HEK293 (cell line): ENCODE measurements at regions not wholly inside any gene's neighbourhood (a gene's known extent, or its start where the extent isn't known, plus 50 kb on each side); places are given as distances from the start of the nearest gene placed in this dataset.

Experiments used
- CTCF ChIA-PET: fragments of 350-600 bp; formaldehyde crosslinking; extraction: SDS; loops from one replicate; lab custom pipeline; 2021; ENCODE audit warnings: antibody characterized with exemption; lab: Yijun Ruan, JAX
- POLR2A ChIA-PET: fragments of 300-600 bp; formaldehyde crosslinking; extraction: SDS; loops from one replicate; lab custom pipeline; 2020; ENCODE audit warnings: antibody characterized with exemption, inconsistent platforms; lab: Yijun Ruan, JAX
- H3K27ac ChIP-seq: fragments of 200-500 bp; sonication (Bioruptor generic); 2 replicates; pipeline ENCODE4 v1.5.1; 2014; ENCODE audit warnings: low read depth, low read length, control low read depth, inconsistent platforms; ENCODE audit errors: extremely low read depth
- H3K36me3 ChIP-seq, 2 experiments: fragments of 200-500 bp in 1 of 2; sonication (Bioruptor generic) in 1 of 2; 1 replicate in 1 of 2; 2 replicates in 1 of 2; pipeline ENCODE4 v1.5.1; 2014 to 2017; ENCODE audit warnings: inconsistent platforms in 2 of 2, low read length in 2 of 2; ENCODE audit not compliant: control insufficient read depth in 2 of 2, insufficient read depth in 1 of 2
- H3K4me1 ChIP-seq: fragments of 200-500 bp; sonication (Bioruptor generic); 2 replicates; pipeline ENCODE4 v1.5.1; 2014; ENCODE audit warnings: mild to moderate bottlenecking, low read length, inconsistent platforms; ENCODE audit not compliant: control insufficient read depth, insufficient read depth
- H3K4me3 ChIP-seq: 2 replicates; pipeline ENCODE4 v1.5.1; 2011; ENCODE audit warnings: low read depth, mild to moderate bottlenecking, control low read depth, low read length, moderate library complexity
- H3K9me3 ChIP-seq: fragments of 200-500 bp; sonication (Bioruptor generic); 2 replicates; pipeline ENCODE4 v1.5.1; 2014; ENCODE audit warnings: low read depth, low read length, inconsistent platforms; ENCODE audit not compliant: control insufficient read depth, insufficient read depth
- BCL11B ChIP-seq: fragments of 450-650 bp; formaldehyde crosslinking; IDR thresholded peaks from 2 replicates; pipeline ENCODE4 v1.5.1; 2016; ENCODE audit warnings: low read depth, missing biosample characterization, missing genetic modification characterization
- EGR2 ChIP-seq: fragments of 450-650 bp; formaldehyde crosslinking; IDR thresholded peaks from 2 replicates; pipeline ENCODE4 v1.5.1; 2016; ENCODE audit warnings: low read depth, missing biosample characterization, missing genetic modification characterization
- FEZF1 ChIP-seq: fragments of 450-650 bp; formaldehyde crosslinking; IDR thresholded peaks from 2 replicates; pipeline ENCODE4 v1.5.1; 2016; ENCODE audit warnings: missing biosample characterization, missing genetic modification characterization
- HOXA7 ChIP-seq: sonication (generic); formaldehyde crosslinking; IDR thresholded peaks from 2 replicates; pipeline ENCODE4 v1.8.1; 2022; ENCODE audit warnings: missing genetic modification reagents, borderline replicate concordance
- HOXC10 ChIP-seq: sonication (generic); formaldehyde crosslinking; IDR thresholded peaks from 2 replicates; pipeline ENCODE4 v1.8.1; 2023; ENCODE audit warnings: mild to moderate bottlenecking, missing genetic modification reagents
- IKZF3 ChIP-seq: fragments of 450-650 bp; IDR thresholded peaks from 2 replicates; pipeline ENCODE4 v1.5.0; 2018; ENCODE audit warnings: missing biosample characterization, mild to moderate bottlenecking, missing genetic modification characterization, moderate library complexity
- ZBTB10 ChIP-seq: fragments of 450-650 bp; formaldehyde crosslinking; IDR thresholded peaks from 2 replicates; pipeline ENCODE4 v1.5.1; 2016; ENCODE audit warnings: missing biosample characterization, missing genetic modification characterization
- ZFP3 ChIP-seq: fragments of 450-650 bp; formaldehyde crosslinking; IDR thresholded peaks from 2 replicates; pipeline ENCODE4 v1.5.1; 2016; ENCODE audit warnings: low read depth, missing biosample characterization, missing genetic modification characterization
- ZNF140 ChIP-seq: fragments of 450-650 bp; formaldehyde crosslinking; IDR thresholded peaks from 2 replicates; pipeline ENCODE4 v1.5.1; 2016; ENCODE audit warnings: missing biosample characterization, missing genetic modification characterization
- ZNF16 ChIP-seq: fragments of 450-650 bp; formaldehyde crosslinking; IDR thresholded peaks from 2 replicates; pipeline ENCODE4 v1.5.1; 2016; ENCODE audit warnings: low read depth, missing biosample characterization, missing genetic modification characterization
- ZNF202 ChIP-seq: fragments of 450-650 bp; formaldehyde crosslinking; IDR thresholded peaks from 2 replicates; pipeline ENCODE4 v1.5.1; 2016; ENCODE audit warnings: missing biosample characterization, missing genetic modification characterization, borderline replicate concordance
- ZNF248 ChIP-seq: fragments of 450-650 bp; formaldehyde crosslinking; IDR thresholded peaks from 2 replicates; pipeline ENCODE4 v1.5.1; 2017; ENCODE audit warnings: missing biosample characterization, missing genetic modification characterization
- ZNF26 ChIP-seq: fragments of 450-650 bp; formaldehyde crosslinking; IDR thresholded peaks from 2 replicates; pipeline ENCODE4 v1.5.1; 2016; ENCODE audit warnings: missing biosample characterization, missing genetic modification characterization
- ZNF324 ChIP-seq: fragments of 450-650 bp; formaldehyde crosslinking; IDR thresholded peaks from 2 replicates; pipeline ENCODE4 v1.5.1; 2016; ENCODE audit warnings: missing biosample characterization, missing genetic modification characterization
- ZNF335 ChIP-seq: fragments of 450-650 bp; formaldehyde crosslinking; conservative IDR thresholded peaks from 2 replicates; pipeline ENCODE4 v1.5.1; 2016; ENCODE audit warnings: missing biosample characterization, missing genetic modification characterization
- ZNF350 ChIP-seq: fragments of 450-650 bp; formaldehyde crosslinking; IDR thresholded peaks from 2 replicates; pipeline ENCODE4 v1.5.0; 2017; ENCODE audit warnings: missing biosample characterization, mild to moderate bottlenecking, missing genetic modification characterization
- ZNF362 ChIP-seq: fragments of 450-650 bp; formaldehyde crosslinking; IDR thresholded peaks from 2 replicates; pipeline ENCODE4 v1.5.1; 2016; ENCODE audit warnings: missing biosample characterization, missing genetic modification characterization
- ZNF416 ChIP-seq: fragments of 450-650 bp; formaldehyde crosslinking; IDR thresholded peaks from 2 replicates; pipeline ENCODE4 v1.5.1; 2016; ENCODE audit warnings: missing biosample characterization, missing genetic modification characterization
- ZNF423 ChIP-seq: fragments of 450-650 bp; formaldehyde crosslinking; IDR thresholded peaks from 2 replicates; pipeline ENCODE4 v1.5.1; 2016; ENCODE audit warnings: missing biosample characterization, missing genetic modification characterization
- ZNF488 ChIP-seq: fragments of 450-650 bp; formaldehyde crosslinking; IDR thresholded peaks from 2 replicates; pipeline ENCODE4 v1.5.1; 2016; ENCODE audit warnings: missing biosample characterization, missing genetic modification characterization
- ZNF548 ChIP-seq: fragments of 450-650 bp; formaldehyde crosslinking; IDR thresholded peaks from 2 replicates; pipeline ENCODE4 v1.5.1; 2016; ENCODE audit warnings: missing biosample characterization, missing genetic modification characterization
- ZNF585B ChIP-seq: fragments of 450-650 bp; formaldehyde crosslinking; IDR thresholded peaks from 2 replicates; pipeline ENCODE4 v1.5.1; 2016; ENCODE audit warnings: missing biosample characterization, missing genetic modification characterization
- ZNF664 ChIP-seq: fragments of 450-650 bp; formaldehyde crosslinking; IDR thresholded peaks from 2 replicates; pipeline ENCODE4 v1.5.1; 2016; ENCODE audit warnings: missing biosample characterization, missing genetic modification characterization

DNA sequence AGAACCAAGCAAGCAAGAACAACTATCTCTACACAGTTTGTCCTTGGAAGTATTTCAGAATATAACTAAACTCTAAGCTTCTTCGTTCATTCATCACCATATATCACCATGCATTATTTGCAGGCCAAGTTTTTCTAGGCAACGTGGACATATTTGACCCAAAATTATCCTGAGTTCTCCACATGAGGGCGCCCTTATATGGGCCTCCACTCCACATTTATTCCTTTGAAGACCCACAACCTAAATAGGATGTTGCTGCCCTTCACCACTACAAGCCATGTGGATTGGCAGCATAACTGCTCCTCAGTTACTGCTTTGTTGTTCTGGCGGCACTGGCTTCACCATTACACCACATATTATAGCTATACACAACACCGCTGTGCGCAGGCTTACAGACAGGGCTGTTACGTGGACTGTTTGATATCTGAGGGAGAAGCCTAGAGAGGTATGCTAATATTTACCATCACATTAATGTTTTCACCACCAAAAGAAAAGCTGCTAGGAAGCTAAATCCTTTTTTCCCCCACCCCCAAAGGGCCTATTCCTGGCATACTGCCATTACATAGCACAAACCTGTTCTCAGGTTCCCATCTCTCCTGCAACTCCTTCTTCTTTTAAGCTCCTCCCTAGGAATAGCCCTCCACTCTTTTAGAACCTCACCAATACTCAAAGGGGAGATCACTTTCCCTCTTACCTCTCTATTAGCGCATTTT, 411.7 kb downstream of the C6orf118 start (continued):
- TF ChIP-seq ZNF202 (tag by site-specific recombination) (no peak), ZNF350 (tag by site-specific recombination) (no peak), ZNF335 (tag by site-specific recombination) (no peak), ZFP3 (no peak), ZNF140 (tag by site-specific recombination) (no peak)

DNA sequence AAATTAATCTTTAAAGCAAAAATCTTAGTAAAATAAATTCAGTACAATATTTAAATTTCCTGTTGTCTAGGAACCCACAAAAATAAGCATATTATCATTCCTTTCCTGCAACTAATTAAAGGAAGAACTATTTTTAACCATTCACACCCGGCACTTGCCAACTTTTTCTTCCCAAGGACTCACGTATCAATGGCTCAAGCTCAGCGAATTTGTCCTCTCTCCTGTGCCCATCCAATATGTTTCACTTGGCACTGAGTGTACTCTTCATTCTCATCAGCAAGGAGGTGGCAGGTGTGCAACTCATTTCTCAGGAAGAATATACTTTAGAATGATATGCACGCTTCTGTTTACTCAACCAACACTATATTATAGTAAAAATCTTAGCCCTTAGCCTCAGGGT, 419.4 kb downstream of the C6orf118 start:
- Histone ChIP-seq H3K4me3 (no peak overlapping the region), H3K9me3 (no peaks in the 10 kb centered on the region), H3K27ac (no peak overlapping the region), H3K4me1 (no peaks in the 10 kb centered on the region), H3K36me3 (no peaks in the 10 kb centered on the region)
- POLR2A ChIA-PET: no interaction called here
- CTCF ChIA-PET: no interaction called here
- no peak for TF ChIP-seq ZNF16 (tag by site-specific recombination)
- no peak for TF ChIP-seq ZNF26 (tag by site-specific recombination)
- TF ChIP-seq HOXA7: no peak
- TF ChIP-seq ZBTB10 (tag by site-specific recombination): no peak
- no peak for TF ChIP-seq ZNF324 (tag by site-specific recombination)
- no peak for TF ChIP-seq FEZF1 (tag by site-specific recombination)
- TF ChIP-seq ZNF664 (tag by site-specific recombination): no peak
- TF ChIP-seq BCL11B (tag by site-specific recombination): no peak
- TF ChIP-seq ZNF248 (tag by site-specific recombination): no peak
- TF ChIP-seq ZNF548 (tag by site-specific recombination): no peak
- TF ChIP-seq ZNF585B (tag by site-specific recombination): no peak

GRCh38 chr6:164887660-164888059, 421.7 kb downstream of the C6orf118 start:
- CTCF ChIA-PET: no interaction called here
- no peak overlapping the region for H3K27ac ChIP-seq
- H3K9me3 ChIP-seq: no peaks in the 10 kb centered on the region
- no peaks in the 10 kb centered on the region for H3K36me3 ChIP-seq
- POLR2A ChIA-PET: no interaction called here
- TF ChIP-seq ZNF416 (tag by site-specific recombination): no peak
- H3K4me3 ChIP-seq: no peak overlapping the region
- H3K4me1 ChIP-seq: no peaks in the 10 kb centered on the region

GRCh38 chr6:164882236-164882635, 427.2 kb downstream of the C6orf118 start:
- Histone ChIP-seq H3K27ac (no peak overlapping the region), H3K4me1 (no peaks in the 10 kb centered on the region), H3K9me3 (no peaks in the 10 kb centered on the region), H3K4me3 (no peak overlapping the region), H3K36me3 (no peaks in the 10 kb centered on the region)
- ChIA-PET CTCF (interaction anchor here (0.5 kb wide), 1 partner anchor 46 kb away, joined by 3 read pairs; no protein-coding TSS in a partner anchor), POLR2A (no interaction called here)
- TF ChIP-seq IKZF3 (tag by site-specific recombination) (no peak), ZNF362 (tag by site-specific recombination) (no peak), FEZF1 (tag by site-specific recombination) (no peak), ZNF488 (tag by site-specific recombination) (no peak), HOXC10 (no peak), ZNF423 (tag by site-specific recombination) (no peak), EGR2 (tag by site-specific recombination) (no peak)
